Right atrium auricular region (tissue), 2 donors: ENCODE measurements at regions not wholly inside any gene's neighbourhood (a gene's known extent, or its start where the extent isn't known, plus 50 kb on each side); places are given as distances from the start of the nearest gene placed in this dataset.

ENCODE experiments used
- DNase-seq: peaks from one replicate; pipeline ENCODE4 v3.0.0-alpha.2; 2019; ENCODE audit warnings: low spot score
- H3K27ac ChIP-seq, 2 donors: fragments of 200-600 bp; sonication (generic); 1 replicate in 1 of 2; 2 replicates in 1 of 2; pipeline ENCODE4 v1.5.1; 2016 to 2019
- H3K27me3 ChIP-seq, 2 donors: fragments of 200-600 bp; sonication (generic); one replicate each; pipeline versions ENCODE4 v1.5.1 to v1.6.0; 2017 to 2019
- H3K36me3 ChIP-seq: fragments of 200-600 bp; sonication (generic); one replicate; pipeline ENCODE4 v1.5.1; 2016
- H3K4me1 ChIP-seq, 2 donors: fragments of 200-600 bp; sonication (generic); one replicate each; pipeline versions ENCODE4 v1.5.1 to v1.6.0; 2017 to 2019
- H3K4me3 ChIP-seq, 2 donors: fragments of 200-600 bp; sonication (generic); 1 replicate in 1 of 2; 2 replicates in 1 of 2; pipeline ENCODE4 v1.5.1; 2017 to 2019; ENCODE audit warnings: mild to moderate bottlenecking in 1 of 2, moderate library complexity in 1 of 2
- H3K9me3 ChIP-seq, 2 donors: fragments of 200-600 bp; sonication (generic); one replicate each; pipeline ENCODE4 v1.5.1; 2019
- TF ChIP-seq, protein P1 (sequence below), 2 donors: fragments of 200-600 bp; sonication (generic); IDR thresholded peaks; one replicate each; pipeline ENCODE4 v1.5.1; 2019; ENCODE audit warnings: antibody characterized with exemption in 2 of 2

DNA sequence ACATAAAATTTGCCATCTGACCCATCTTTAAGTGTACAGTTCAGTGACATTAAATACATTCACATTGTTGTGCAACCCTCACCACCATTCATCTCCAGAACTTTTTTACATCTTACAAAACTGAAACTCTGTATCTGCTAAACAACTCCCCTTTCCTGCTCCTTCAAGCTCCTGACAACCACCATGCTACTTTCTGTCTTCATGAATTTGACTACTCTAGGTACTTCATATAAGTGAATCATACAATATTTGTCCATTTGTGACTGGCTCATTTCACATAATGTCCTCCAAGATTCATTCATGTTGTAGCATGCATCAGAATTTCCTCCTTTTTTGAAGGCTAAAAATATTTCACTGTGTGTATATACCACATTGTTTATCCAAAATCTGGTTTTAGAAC, 86.9 kb upstream of the SMLR1 start:
- DNase-seq, result no peak
- peaks cover 0 to 4% of the 10 kb centered on the region in 2 donors for H3K9me3 ChIP-seq
- no peak overlapping the region for H3K4me3 ChIP-seq
- TF ChIP-seq, protein P1, sequence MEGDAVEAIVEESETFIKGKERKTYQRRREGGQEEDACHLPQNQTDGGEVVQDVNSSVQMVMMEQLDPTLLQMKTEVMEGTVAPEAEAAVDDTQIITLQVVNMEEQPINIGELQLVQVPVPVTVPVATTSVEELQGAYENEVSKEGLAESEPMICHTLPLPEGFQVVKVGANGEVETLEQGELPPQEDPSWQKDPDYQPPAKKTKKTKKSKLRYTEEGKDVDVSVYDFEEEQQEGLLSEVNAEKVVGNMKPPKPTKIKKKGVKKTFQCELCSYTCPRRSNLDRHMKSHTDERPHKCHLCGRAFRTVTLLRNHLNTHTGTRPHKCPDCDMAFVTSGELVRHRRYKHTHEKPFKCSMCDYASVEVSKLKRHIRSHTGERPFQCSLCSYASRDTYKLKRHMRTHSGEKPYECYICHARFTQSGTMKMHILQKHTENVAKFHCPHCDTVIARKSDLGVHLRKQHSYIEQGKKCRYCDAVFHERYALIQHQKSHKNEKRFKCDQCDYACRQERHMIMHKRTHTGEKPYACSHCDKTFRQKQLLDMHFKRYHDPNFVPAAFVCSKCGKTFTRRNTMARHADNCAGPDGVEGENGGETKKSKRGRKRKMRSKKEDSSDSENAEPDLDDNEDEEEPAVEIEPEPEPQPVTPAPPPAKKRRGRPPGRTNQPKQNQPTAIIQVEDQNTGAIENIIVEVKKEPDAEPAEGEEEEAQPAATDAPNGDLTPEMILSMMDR (IDR thresholded peaks at IDR 0.05), result no peak
- no peaks in the 10 kb centered on the region for H3K4me1 ChIP-seq
- no peaks in the 10 kb centered on the region for H3K27me3 ChIP-seq
- H3K27ac ChIP-seq, result no peak overlapping the region
- H3K36me3 ChIP-seq, result no peaks in the 10 kb centered on the region

DNA sequence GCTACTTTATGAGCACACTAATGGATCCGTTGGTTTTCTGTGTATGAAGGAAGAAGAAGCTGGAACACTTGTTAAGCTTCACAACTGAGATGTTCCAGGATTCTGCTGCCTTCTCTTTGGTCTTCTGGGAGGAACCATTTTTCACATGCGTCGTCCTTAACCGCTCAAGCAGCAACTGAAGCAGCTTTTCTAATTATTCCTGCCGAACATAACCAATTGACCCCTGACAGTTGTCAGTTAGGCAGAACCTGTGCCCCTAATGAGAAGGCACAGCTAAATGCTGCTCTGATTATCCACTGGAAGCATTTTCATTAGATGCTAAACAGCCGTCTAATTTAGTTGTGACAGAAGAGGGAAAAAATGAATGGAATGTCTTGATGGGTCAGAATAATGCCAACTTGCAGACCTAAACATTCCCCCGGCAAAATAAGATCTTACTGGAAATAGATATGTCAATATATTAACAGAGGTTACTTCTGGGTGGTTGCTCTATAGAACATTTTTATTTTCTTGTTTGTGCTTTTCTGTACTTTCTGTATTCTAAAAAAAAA, 85.0 kb upstream of the SMLR1 start:
- DNase-seq, result no peak
- Histone ChIP-seq H3K27ac (no peak overlapping the region), H3K9me3 (peaks cover 0 to 4% of the 10 kb centered on the region in 2 donors), H3K27me3 (no peaks in the 10 kb centered on the region), H3K36me3 (no peaks in the 10 kb centered on the region), H3K4me3 (no peak overlapping the region), H3K4me1 (no peaks in the 10 kb centered on the region)
- TF ChIP-seq, protein P1 (IDR thresholded peaks at IDR 0.05), result no peak

DNA sequence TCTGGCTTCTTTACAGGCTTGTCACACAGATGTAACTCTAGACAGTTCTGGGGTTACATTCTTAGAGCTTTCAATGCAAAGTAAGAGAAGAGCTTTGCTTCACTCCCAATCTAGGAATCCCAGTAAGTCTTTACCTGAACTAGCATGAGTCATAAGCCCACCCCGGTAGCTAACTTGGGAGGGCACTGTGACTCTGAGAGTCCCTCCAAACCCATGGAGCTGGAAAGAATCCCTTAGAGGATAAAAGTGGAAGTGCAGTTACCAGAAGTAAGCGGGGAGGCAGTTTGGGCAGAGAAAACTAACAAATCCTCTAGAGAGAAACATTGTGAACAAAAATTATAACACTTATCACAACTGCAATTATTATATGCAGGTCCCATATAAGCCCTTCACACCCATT, 84.0 kb upstream of the SMLR1 start:
- no peak for DNase-seq
- Histone ChIP-seq H3K9me3 (peaks cover 0 to 2% of the 10 kb centered on the region in 2 donors), H3K27me3 (no peaks in the 10 kb centered on the region), H3K4me1 (no peaks in the 10 kb centered on the region), H3K27ac (no peak overlapping the region), H3K36me3 (no peaks in the 10 kb centered on the region), H3K4me3 (no peak overlapping the region)
- TF ChIP-seq, protein P1 (IDR thresholded peaks at IDR 0.05), result no peak

DNA sequence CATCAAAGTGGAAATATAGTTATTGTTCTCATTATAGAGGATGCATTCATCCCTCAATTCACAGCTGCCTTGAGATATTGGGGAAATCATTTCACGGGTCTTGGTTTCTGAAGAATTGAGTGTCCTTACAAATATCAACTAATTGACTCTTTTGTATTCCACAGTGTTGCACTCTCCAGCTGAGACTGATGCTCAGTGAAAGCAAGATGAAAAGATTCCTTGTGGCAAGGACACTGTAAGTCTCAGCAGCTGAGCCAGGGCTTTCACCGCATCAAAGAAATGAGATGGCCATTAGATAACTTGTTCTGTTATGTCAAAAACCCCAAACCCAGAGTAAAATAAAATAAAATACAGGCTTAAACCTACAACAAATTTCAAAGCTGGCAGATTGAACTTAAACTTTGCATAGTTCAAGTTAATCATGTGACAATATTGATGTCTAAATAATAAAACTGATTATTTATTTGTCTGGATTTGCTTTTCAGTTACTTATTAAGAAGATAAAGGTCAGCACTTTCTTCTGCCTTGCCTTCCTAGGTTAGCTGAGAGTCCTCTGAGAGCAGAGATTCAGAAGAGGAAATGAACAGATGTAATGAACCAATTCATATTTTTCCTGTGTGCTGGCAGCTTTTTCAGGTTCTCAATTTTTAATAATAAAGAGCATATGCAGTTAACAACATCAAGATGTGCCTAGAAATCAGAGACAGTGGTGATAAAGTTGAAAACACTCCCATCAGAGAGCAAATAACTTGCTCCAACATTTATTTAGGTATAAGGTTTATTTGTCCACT, 82.4 kb upstream of the SMLR1 start:
- Histone ChIP-seq H3K4me3 (no peak overlapping the region), H3K4me1 (no peaks in the 10 kb centered on the region), H3K36me3 (no peaks in the 10 kb centered on the region), H3K27ac (no peak overlapping the region), H3K27me3 (no peaks in the 10 kb centered on the region), H3K9me3 (peaks cover 5 to 6% of the 10 kb centered on the region in 2 donors)
- TF ChIP-seq, protein P1 (IDR thresholded peaks at IDR 0.05), result no peak
- no peak for DNase-seq

DNA sequence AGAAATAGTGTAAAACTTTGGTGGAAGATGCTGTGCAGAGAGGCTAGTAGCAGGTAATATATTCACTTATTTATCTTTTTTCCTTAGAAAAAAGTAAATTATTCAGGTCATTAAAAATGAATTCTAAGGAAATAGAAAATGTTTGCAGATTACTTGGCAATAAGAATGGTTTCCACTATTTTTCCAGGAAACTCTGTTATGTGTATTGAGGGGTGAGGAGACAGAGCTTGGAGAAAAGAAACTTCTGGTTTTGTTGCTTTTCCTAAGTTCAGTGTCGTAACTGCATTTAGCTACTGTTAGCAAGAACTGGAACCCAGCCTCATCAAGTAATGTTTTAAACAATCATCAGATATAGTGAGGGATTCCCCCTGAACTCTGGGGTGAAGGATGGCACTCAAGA, 79.2 kb upstream of the SMLR1 start:
- no peak overlapping the region for H3K4me3 ChIP-seq
- H3K9me3 ChIP-seq, result peaks cover 6 to 9% of the 10 kb centered on the region in 2 donors
- no peaks in the 10 kb centered on the region for H3K36me3 ChIP-seq
- no peaks in the 10 kb centered on the region for H3K27me3 ChIP-seq
- H3K27ac ChIP-seq, result no peak overlapping the region
- DNase-seq, result no peak
- TF ChIP-seq, protein P1 (IDR thresholded peaks at IDR 0.05), result no peak
- H3K4me1 ChIP-seq, result no peaks in the 10 kb centered on the region
